PC-9 (cell line): ENCODE measurements at regions not wholly inside any gene's neighbourhood (a gene's known extent, or its start where the extent isn't known, plus 50 kb on each side); places are given as distances from the start of the nearest gene placed in this dataset.

ENCODE experiments used
- CTCF ChIP-seq: fragments of 200-600 bp; sonication (generic); conservative IDR thresholded peaks from 2 replicates; pipeline ENCODE4 v1.6.1; 2017; ENCODE audit warnings: mixed run types, antibody characterized with exemption, mild to moderate bottlenecking, moderate library complexity
- EZH2 ChIP-seq: fragments of 200-600 bp; sonication (generic); IDR thresholded peaks from 2 replicates; pipeline ENCODE4 v1.8.0; 2017; ENCODE audit warnings: antibody characterized with exemption, low read depth

DNA sequence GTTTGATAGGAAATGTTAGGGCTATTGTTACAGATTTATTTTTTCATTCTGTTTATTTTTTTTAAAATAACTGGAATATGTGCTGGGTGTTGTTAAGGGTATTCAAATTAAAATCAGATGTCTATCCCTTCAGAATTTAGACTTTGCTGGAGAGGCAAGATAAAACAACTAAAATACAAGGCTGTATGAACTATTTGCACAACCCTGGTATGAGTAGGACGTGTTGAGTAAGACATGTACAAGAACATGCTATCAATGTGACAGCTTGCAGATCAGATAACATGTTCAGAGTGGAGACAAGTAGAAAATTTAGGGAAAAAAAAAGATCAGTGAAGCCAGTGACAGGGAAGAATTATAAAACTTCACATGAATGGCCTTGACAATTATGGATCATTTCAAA is 853.5 kb downstream of the METTL15 start:
- no peak for TF ChIP-seq CTCF
- TF ChIP-seq EZH2 = no peak
